IPS DF 4.7 (cell line): ENCODE measurements at regions not wholly inside any gene's neighbourhood (a gene's known extent, or its start where the extent isn't known, plus 50 kb on each side); places are given as distances from the start of the nearest gene placed in this dataset.
A peak's percentile ranks its signal among the peaks of the same experiment; 100 is the strongest.

Experiments used
- DNase-seq: peaks from one replicate; pipeline ENCODE4 v3.0.0-alpha.2; 2013; ENCODE audit warnings: low spot score; ENCODE audit errors: extremely low read depth

DNA sequence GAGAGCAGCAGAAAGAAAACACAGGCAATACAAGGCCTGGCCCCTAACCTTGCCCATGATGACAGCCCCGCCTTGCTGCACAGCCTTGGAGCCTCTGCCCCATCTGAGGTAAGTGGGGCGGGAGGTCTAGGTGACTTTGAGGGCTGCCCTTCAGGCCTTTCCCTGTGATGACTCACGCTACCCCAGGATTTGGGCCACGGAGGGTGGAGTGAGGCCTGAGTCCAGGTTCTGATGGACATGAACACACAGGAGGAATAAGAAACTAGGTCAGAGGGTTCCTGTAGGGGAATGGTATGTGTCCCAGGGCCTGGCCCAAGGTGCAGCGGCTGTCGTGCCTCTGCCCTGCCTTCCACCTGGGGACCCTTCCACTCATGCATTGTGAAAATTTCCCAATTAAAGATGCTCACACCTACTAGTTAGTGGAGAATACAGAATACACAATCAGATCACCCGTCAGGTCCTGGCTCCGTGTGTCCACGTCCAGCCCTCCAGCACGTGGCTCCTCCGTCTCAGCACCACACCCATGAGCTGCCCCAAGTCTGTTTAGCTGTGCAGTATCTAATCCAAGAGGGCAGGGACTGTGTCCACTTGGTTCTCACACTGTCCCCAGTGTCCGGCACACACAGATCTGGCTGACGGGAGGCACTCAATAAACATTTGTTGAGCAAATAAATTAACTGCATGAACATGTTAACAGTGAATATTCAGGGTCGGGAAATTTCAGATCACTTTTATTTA, 111.0 kb downstream of the CHST1 start:
- no peak for DNase-seq

DNA sequence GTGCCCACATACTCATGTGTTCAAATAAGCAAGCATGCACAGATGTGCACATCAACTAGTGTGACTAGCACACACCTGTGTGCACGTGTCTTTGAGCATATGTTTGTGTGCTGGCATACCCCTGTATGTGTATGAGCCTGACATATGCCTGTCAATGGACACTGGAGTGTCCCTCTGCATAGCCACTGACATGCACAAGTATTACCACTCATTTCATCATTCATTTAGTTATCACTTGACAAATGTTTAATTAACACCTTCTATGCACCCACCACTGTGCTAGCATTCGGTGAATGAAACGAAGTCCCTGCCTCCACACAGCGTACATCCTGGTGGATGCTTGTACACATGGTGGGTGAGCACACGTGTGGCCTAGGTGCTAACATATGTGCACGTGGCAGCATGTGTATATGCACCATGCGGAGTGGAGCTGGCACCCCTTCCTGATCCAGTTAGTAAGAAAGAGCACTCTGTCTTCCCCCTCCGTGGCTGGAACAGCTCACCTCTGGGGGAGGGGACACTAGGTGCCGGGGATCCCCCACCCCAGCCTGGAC, 112.0 kb downstream of the CHST1 start:
- no peak for DNase-seq

DNA sequence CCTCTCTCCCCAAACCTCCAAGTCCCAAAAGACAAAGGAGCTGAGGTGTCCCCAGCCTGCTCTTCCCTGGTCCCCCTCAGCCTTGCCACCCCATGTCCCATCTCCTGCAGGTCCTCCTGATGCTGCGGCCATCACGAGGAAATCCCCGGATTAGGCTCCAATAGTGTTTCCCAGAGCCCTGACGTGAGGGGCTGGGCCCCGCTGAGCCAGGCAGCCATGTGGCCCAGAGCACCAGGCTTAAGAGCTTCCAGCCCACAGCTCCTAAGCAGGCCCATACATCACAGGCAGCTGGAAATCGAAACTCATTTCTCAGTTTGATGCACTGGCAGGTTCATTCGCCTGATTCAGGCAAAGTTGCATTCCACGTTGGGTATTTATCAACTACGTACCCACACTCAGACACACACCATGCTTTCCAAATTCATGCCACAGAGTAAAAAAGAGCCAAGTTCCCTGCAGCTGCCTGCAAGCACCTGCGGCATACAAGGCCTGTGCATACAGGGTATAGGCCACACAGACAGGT, 114.2 kb downstream of the CHST1 start:
- no peak for DNase-seq

DNA sequence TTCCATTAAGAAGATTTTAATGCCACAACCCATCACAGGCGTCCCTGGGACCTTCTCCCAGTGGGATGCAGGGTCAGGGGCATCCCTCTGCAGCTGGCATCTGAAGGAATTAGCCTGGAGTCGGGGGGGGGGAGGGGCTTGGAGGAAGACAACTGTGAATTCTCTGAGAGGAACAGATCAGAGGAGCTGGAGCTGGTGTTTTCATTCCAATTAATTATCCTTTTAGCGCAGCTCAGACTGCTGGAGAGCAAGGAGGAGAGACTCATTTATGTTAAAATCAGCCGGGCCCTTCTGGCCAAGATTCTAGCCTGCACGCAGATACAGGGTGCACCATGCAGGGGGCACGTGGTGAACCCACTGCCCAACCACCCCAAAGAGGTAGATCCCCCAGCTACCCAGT, 116.2 kb downstream of the CHST1 start:
- no peak for DNase-seq

DNA sequence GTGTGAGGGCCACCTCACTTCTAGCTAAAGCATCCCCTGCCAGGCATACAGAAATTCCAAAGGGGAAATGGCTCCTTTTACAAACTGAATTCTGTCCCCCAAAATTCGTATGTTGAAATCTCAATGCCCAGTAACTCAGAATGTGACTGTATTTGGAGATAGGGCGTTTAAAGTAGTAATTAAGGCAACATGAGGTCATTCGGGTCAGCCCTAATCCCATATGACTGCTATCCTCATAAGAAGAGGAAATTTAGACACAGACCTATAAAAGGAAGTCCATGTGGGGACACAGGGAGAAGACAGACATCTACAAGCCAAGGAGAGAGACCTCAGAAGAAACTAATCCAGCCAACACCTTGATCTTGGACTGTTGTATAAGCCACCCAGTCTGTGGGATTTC, 119.1 kb downstream of the CHST1 start:
- DNase-seq = no peak

DNA sequence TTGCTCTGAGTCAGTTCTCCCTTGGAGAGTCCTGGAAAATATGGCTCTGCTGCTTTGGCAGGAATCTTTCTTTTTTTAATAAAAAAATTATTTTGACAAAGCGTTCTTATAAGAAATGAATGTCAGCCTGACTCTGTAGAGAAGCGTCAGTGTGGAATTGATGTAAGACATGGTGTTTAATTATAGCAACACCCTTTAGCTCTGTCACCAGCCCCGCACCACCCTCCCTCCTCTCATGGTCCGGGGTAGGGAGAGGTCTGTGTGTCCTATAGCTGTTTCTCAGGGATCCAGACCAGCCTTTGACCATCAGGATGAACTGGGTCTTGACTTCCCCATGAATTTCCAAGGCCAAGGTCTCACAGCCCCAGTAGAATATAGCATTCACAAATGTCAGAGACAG, 120.6 kb downstream of the CHST1 start:
- no peak for DNase-seq

DNA sequence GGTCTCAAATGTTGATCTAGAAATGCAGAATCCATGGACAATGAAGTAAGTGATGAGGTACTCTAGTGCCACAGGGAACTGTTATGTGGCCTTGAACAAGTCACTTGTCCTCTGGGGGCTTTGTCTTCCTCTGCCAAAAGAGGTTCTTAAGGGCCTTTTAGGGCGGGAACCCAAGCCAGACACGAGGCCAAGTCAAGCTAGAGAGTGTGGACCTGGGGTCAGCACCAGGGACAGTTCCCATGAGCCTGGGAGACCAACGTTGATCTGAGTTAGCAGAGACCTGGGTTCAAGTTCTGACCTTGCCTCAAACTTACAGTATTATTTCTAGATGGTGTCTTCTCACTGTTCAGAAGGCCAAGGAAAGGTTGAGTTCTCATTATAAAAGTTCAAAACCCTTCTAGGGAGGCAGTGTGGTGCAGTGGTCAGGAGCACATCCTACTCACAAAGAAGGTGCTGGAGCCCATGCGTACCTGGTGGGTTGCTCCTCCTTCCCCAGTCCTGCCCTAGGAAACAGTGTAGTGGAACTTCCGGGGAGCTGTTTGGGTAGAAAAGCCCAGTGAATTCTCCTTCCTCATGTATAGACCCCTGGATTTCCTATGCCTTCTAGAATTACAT, 121.5 kb downstream of the CHST1 start:
- DNase-seq = peak; percentile 28

DNA sequence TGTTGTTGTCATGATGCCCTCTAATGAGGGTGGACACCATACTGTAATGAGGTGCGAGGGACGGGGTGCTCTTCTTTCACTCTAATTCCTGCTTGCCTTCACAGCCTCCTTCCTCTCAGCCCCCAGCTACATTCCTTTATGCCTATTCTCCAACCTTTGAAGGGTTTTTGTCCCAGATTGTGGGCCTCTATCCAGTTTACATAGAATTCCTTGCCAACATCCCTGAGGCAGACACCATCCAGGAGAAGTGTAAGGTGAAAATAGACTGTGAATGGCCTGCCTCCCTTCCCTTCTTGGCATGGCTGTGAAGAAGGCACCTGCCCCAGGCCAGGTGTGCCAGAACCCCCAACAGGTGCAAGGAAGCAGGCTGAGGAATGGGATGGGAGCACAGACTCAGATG, 122.3 kb downstream of the CHST1 start:
- DNase-seq = no peak

DNA sequence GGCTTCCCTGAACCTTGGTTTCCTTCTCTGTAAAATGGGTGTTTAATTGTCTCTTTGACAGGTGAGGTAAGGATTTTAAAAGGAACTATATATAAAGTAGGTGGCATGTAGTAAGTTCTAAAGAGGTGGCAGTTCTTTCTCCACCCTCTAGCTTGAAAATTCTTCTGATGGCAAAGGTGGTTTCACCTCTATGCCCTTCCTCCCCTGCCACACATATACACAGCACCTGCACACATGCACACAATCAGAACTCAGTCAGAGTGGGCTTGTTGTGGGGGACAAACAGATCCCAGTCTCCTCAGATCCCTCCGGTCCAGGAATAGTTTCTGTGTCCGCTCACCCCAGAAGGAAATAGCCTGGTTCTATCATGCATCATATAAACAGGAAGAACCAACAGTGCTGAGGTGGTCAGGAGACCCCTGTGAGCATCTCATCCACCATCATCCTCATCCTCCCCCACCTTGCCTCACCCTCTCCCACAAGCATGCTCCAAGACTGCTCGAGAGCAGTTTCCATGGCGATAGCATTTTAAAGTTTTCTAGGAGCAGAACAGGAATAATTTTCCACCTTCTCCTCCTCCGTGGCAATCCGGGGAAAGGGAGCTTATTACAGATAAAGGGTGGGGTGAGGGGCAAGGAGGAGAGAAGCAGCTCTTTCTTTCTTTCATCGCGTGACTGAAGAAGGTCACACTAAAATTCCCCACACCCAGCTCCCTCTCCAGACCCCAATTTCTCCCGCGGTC, 123.6 kb downstream of the CHST1 start:
- DNase-seq = no peak

DNA sequence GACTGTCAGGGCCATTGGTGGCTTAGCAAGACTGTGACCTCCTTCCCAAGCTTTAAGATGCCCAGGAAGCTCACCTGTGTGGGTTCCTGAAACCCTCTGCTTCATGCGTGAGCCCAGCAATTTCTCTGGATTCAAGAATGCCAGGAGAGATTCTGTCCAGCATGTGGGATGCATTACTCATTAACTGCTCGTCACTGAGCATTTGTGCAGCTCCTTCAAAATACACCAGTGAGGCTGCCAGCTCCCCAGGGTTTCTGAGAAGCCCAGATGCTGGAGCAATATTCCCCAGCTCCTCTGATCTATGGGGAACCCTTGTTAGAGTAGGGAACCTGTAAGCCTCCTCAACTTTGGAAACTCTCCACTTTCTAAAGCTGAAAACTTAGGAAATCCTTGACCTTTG, 126.5 kb downstream of the CHST1 start:
- no peak for DNase-seq

DNA sequence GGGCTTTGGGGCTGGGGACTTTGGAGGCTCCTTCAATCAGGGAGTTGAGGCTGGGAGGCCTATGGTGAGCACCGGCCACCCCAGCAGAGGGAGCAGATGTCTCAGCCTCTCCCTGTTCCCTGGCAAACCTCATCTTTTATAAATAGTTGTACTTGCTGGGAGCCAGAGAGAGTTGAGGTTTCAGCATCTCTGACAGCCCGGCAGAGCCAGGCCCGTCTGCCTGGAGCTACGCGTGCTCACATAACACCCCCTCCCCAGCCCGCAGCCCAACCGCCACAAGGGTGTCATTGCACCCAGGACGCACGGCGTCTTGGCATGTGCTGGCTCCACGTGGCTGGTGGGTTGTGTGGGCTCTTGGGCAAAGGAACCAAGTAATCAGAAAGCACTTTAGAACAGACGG, 127.1 kb downstream of the CHST1 start:
- no peak for DNase-seq

DNA sequence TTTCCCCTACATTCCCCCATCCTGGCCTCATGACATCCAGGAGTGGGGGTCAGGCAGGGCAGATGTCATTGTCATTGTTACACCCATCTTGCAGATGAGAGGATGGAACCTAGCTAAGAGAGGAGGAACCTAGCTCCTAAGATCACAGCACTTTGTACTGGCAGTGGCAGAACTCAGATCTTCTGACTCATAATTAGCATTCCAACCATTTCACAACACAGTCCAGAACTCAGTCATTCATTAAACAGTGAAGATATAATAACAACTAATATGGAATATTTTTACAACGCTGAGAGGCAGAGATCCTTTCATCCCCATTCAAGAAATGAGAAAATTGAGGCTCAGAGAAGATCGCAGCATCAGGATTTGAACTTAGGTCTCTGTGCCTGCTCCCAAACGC, 127.8 kb downstream of the CHST1 start:
- DNase-seq = no peak

DNA sequence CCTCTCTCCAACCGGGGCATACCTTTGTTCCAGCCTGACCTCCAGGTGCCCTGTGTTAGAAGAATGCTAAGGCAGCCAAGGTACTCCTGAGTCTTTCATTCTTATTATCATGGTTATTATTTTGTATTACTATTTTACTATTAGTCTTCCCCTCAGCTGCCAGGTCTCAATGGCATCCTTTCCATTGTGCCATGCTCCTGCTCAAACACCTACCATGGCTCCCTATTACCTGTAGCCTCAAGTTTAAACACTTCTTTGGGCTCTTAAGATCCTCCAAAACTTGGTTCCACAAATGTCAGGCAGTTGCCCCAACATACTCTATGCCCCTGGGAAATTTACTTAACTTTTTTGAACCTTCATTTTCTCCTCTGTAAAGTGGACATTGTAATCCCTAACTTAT, 130.4 kb downstream of the CHST1 start:
- DNase-seq = no peak

DNA sequence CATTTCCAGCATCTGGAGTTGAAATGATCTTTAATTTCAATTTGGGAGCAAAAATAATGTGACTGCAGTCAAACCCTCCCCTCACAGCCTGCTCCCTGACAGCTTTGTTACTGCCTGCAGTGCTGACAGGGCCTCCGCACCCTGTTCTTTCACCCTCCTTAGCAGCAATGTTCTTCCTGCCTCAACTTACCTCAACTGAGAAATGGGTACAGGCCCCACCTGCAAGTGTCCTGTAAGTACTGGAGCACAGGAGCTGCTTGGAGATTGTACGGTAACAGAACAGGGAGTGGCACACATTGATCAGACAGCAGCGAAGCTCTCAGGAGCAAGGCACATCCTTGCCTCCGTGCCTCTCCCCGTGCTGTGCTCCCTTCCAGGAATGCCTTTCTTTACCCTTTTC, 131.3 kb downstream of the CHST1 start:
- no peak for DNase-seq

DNA sequence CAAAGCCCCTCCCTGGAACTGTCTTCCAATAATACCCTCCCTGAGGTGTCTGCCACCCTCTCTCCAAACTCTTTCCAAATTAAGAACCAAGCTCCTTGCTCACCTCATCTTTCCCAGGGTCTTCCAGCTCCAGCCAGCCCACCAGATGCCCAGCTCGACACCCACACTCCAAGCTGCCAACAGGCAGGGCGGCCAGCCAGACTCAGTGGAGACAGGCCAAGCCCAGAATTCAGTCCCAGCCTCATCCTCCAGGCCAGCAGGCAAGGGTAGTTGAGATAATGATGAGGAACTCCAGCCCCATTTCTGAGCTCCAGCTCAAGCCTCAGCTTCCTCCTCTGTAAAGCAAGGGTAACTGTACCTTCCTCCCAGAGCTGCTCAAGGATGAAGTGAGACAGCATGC, 132.9 kb downstream of the CHST1 start:
- DNase-seq = no peak

DNA sequence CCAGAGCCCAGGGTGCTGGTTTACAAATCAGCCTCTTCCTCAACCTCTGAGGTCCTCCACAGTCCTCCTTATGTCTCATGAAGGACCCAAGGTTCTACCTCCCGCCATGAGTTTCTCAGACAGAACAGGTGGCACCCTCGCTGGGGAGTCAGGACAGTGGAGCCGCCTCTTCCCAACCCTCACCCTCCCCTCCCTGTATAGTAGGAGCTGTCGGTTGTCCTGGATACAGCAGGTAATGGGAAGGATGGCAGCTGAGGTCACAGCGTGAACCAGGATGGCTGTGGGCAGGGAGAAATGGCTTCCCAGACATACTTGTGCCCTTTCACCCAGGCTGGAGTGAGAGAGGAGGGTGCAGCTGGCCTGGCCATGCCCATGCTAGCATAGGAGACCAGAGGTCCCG, 134.6 kb downstream of the CHST1 start:
- DNase-seq = no peak

DNA sequence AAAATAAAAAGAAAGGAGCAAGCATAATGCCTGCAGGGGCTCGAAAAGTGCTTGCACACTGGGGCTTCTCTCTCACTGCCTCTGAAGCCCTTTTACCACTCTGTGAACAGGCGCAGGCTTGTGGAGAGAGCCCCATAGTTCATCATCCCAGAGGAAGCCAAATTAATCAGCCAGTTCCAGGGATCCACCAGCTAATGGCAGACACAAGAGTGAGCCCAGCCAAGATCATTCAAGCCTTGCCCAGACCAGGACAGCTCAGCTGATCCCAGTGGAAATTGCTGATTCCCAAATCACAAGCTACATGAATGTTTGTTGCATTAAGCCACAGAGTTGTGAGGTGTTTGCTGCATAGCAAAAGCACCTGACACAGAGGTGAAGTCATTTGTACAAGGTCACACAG, 135.3 kb downstream of the CHST1 start:
- no peak for DNase-seq

DNA sequence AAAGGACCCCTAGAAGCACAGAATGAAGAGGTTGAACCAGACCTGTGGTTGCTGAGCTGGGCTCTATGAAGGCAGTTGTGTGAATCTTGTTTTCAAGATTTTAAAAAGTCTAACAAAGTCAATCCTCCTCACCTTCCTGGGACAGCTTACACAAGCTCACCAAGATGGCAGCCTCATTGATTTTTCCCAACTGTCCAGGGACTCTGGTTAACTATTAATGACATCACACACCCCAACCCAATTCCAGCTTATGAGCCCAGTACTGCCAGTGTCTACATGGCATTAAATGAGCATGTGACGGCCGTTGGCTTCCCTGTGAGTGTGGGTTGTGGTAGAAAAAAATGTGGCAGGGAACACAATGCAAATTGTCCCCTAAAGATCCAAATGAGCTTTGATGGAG, 137.0 kb downstream of the CHST1 start:
- DNase-seq = no peak

DNA sequence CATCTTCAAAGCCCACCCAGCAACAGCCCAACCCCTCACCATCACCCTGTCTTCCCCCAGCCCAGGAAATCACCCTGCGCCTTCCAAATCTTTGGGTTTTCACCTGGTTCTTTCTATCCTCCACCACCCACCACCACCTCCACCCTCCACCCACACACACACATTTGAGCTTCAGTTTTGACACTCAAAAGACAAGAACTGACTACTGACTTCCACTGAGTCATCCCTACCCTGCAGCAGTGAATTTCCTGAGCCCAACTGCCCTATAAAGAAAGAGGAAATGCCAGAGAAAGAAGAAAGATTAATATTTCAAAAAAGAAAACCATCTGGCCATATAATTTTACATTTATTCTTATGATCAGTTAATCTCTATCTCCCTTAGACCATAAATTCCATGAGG, 137.5 kb downstream of the CHST1 start:
- no peak for DNase-seq

DNA sequence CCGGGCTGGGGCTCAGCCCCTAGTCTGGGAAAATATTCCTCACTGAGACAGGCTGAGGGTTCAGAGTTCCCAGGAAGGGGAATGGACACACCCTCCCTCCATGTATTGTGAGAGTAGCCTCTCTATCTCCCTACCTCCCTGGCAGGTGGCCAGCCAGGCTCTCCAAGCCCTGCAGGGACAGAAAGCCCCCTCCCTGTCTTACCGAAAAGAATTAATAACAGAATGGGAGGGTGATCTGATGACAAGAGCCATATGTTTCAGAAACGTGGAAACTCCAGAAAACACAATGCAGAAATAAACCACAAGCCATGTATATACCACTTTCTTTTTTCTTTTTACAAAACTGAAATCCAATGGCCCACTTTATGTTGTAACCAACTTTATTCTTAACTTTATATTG, 140.0 kb downstream of the CHST1 start:
- no peak for DNase-seq

DNA sequence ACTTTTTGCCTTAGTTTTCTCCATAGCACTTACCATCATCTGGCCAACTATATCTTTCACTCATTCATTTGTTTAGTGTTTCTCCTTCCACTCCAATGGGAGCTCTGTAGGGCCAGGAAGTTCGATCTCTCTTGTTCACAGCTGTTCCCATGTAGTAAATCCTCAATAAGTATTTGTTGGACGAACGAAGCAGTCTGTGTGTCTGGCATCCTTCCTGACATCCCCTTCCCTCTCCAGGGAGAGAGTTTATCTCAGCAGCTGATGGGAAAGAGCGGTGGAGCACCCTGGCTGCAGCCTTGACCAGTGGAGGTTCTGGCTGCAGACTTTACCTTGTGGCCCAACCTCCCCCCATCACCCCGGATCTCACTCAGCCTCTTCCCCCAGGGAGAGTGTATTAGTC, 141.7 kb downstream of the CHST1 start:
- no peak for DNase-seq

DNA sequence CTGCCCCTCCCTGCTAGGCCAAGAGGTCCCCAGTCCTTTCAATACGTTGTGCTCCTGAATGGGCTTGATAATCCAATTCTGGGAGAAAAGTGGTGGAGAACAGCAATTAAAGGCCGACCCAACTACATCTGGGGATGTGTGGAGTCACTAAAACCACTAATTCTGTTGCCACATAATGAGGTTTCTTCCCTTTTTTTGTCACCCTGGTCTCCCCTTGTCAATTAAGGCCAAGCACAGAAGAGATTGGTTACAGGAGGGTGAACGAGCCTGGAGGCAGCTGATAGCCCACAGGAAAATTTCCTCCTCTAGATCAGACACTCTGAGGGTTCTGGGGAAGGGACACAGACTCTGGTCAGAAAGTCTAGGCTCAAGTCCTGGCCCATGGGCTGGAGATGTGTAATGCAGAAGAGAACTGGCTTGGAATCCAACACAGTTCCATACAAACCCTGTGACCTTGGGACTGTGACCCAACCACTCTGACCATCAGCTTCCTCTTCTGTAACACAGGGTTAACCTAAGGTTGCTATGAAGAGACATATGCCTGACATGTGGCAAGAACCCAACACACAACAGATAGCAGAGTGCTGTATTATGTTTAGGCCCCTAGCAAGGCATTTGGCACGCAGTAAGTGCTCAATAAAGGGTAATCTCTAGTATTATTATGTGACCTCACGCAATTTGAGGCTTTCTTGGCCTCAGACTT, 146.4 kb downstream of the CHST1 start:
- no peak for DNase-seq
